DMS153 treated with DMSO at 0.1 percent for 48 hours (cell line): ENCODE measurements at regions not wholly inside any gene's neighbourhood (a gene's known extent, or its start where the extent isn't known, plus 50 kb on each side); places are given as distances from the start of the nearest gene placed in this dataset.
"Not testable (repeated sequence)": the region's sequence is repeated elsewhere in the genome, so short reads cannot be mapped to it uniquely, and the experiment has no call there.

Source experiments
- DNase-seq: peaks from one replicate; lab custom pipeline; 2025; ENCODE audit not compliant: unreplicated experiment; lab: John Stamatoyannopoulos, UW

GRCh38 chr12:25424211-25424731, 128.8 kb downstream of the LMNTD1 start:
- DNase-seq, result no peak

GRCh38 chr12:25423355-25424050, 129.6 kb downstream of the LMNTD1 start:
- no peak for DNase-seq

- DNase-seq, result no peak
These were observed 130.8 kb downstream of the LMNTD1 start for GRCh38 chr12:25422241-25422640.

- no peak for DNase-seq
These were observed 131.4 kb downstream of the LMNTD1 start for GRCh38 chr12:25421651-25422167.

DNA sequence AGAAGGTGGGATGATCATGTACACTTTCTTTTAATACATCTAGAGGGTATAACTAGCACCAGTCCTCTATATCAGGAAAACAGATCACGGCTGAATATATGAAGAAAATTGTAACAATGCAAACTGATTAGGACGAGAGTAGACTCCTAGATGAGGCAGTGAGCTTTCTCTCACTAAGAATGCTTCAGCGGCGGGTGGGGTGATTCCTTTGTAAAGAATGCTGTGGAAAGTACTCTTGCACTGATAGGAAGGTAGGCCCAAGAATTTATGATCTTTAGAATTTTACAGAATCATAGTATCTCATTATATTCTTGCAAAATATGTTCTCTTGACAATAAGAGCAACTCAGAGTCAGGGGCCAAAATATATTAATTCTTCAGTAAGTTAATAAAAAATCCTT, 133.0 kb downstream of the LMNTD1 start:
- DNase-seq, result no peak

GRCh38 chr12:25419595-25419994, 133.5 kb downstream of the LMNTD1 start:
- no peak for DNase-seq

DNA sequence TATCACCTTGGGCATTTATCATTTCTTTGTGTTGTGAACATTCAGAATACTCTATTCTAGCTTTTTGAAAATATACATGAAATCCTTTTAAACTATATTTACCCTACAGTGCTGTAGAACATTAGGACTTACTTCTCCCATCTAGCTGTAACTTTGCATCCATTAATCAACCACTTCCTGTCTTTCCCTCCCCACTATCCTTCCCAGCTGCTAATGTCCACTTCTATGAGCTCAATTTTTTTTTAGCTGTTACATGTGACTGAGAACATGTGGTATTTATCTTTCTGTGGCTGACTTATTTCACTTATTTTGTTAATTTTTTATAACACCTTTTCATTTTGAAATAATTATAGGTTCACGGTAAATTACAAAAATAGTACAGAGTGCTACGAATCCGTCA, 136.0 kb downstream of the LMNTD1 start:
- no peak for DNase-seq

DNA sequence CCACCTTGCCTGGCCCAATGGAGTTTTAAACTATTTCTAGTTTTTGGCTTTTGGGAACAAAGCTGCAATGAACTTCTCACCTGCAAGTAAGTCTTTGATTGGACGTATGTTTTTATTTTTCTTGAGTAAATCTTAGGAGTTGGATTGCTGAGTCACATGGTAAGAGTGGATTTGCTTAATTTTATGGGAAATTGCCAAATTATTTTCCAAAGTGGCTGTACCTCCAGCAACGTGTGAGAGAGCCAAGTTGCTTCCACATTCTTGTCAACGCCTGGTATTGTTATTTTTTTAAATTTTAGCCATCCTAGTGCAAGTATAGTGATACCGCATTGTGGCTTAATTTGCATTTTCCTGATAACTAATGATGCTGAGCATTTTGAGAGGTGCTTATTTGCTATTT, 136.6 kb downstream of the LMNTD1 start:
- DNase-seq, result no peak

DNA sequence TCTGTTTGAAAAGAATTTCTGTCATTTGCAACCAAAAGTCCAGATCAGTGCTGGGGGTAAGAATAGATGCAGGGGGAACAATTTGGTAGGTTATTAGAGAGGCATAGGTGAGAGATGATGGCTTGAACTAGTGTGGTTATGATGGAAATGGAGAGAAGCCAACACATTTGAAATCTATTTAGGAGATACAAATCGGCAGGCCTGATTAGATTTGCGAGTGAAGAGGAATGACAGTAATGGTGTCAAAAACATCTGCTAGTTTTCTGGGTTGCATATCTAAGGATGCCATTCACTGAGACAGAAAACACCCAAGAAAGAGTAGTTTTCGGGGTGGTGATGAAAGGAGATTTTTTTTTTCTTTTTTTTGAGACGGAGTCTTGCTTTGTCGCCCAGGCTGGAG, 138.1 kb downstream of the LMNTD1 start:
- DNase-seq, result no peak

- no peak for DNase-seq
These were observed 140.3 kb downstream of the LMNTD1 start for GRCh38 chr12:25412735-25413134.

- no peak for DNase-seq
These were observed 148.1 kb downstream of the LMNTD1 start for GRCh38 chr12:25404955-25405354.

GRCh38 chr12:25401547-25402345, 151.0 kb upstream of the KRAS start:
- DNase-seq, result no peak

- no peak for DNase-seq
These were observed 146.3 kb upstream of the KRAS start for GRCh38 chr12:25397001-25397400.

- no peak for DNase-seq
These were observed 144.5 kb upstream of the KRAS start for GRCh38 chr12:25395227-25395626.

- DNase-seq, result not testable (repeated sequence)
These were observed 144.0 kb upstream of the KRAS start for GRCh38 chr12:25394775-25395174.

DNA sequence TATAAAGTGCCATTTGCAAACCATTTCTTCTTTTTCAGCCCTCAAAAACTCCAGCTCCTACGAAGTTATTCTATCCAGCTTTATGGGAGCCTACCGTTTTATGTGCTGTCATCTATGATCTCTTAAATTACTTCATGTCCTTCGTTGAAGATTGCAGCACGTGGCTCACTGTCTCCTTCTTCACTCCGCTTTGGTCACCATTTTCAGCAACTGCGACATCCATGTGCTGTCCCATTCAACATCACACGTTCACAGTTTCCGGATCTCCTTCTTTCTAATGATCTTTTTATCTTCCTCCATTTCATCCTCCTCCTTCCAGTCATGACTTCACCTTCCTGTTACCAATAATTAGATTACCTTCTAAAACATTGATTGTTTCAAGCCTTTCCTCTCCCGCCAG, 143.3 kb upstream of the KRAS start:
- DNase-seq, result no peak

DNA sequence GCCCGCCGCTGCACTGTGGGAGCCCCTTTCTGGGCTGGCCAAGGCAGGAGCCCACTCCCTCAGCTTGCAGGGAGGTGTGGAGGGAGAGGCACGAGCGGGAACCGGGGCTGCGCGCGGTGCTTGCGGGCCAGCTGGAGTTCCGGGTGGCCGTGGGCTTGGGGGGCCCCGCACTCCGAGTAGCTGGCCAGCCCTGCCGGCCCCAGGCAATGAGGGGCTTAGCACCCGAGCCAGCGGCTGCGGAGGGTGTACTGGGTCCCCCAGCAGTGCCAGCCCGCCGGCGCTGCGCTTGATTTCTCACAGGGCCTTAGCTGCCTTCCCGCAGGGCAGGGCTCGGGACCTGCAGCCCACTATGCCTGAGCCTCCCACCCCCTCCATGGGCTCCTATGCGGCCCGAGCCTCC, 140.6 kb upstream of the KRAS start:
- not testable (repeated sequence) for DNase-seq

DNA sequence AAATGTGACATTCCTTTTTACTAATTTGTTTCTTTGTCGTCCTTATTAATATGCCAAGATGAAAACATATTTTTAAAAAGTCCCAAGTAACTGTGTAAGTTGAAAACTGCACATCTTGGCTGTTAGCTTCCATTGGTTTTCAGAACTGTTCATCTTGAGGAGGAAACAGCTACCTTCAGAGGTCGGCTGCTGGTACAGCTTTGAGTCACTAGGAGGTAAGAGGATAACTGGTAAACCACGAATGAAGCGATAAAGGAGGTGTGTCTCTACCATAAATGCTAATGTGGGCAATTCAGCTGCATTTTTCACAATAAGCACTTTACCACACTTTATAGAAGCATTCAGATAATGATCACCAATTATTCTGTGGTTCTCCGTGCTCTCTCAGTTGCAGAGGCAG, 137.5 kb upstream of the KRAS start:
- no peak for DNase-seq

DNA sequence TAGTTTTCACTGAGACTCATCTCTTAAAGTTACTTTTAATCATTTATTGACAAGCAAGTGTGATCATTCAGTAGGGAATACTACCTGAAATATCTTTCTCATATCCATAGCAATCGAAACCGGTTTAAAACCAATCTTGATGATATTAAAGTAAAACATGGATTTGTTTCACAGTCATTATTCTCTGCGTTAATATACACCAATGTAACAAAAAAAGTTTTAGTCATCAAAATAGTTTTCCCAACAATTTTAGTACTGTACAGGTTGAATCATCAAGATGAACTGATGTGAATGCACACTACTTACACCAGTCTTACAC, 137.0 kb upstream of the KRAS start:
- DNase-seq, result no peak

DNA sequence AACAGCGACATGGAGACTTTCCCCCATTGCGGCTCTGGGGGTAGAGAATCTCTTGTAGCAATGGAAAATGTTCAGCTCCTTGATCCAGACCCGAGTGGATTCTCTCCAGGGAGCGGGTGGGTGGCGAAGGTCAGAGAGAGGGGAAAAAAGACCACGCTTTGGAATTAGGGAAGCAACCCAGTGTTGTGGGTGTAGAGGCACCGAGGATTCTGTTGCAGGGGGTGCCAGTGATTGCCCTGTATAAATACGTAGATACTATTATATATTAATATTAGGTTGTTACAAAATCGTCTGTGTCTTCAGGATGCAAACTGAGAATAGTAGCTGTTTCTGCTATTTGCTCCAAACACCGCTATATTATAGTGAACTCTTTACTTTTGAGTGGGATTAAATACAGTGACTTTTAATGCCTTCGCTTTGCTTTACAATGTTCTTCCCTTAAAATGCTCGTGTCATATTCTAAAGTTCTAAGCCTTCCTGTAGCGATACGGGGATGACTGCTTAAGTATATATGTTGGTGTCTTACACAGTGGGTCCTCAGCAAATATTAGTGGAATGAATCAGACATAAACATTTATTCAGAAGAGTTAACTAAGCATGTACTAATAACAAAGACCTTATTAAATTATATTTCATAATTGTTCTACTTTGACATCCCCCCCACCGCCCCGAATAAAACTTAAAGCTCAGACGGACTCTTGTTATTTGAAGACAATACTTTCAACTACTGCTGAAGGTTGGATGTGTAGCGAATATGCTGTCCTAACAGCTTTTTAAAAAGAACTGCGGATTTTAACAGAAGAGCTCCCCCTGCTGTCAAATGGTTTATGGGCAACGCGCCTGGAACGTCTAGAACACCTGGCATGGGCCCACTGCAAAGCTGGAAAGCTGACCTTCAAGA, 136.4 kb upstream of the KRAS start:
- DNase-seq, result peak; percentile 93

GRCh38 chr12:25384893-25385248, 134.1 kb upstream of the KRAS start:
- DNase-seq, result no peak
